K562 (cell line): ENCODE measurements at regions not wholly inside any gene's neighbourhood (a gene's known extent, or its start where the extent isn't known, plus 50 kb on each side); places are given as distances from the start of the nearest gene placed in this dataset.

Experiments
- ATF1 ChIP-seq, 2 experiments: fragments of 450-650 bp in 1 of 2; IDR thresholded peaks; 2 replicates each; pipeline ENCODE4 v1.6.1; 2016; ENCODE audit warnings: missing compliant biosample characterization in 1 of 2, missing genetic modification characterization in 1 of 2
- ATF7 ChIP-seq: fragments of 450-650 bp; IDR thresholded peaks from 2 replicates; pipeline ENCODE4 v1.7.1; 2014; ENCODE audit warnings: mild to moderate bottlenecking, moderate library complexity
- CCAR2 ChIP-seq: fragments of 200-400 bp; formaldehyde crosslinking; IDR thresholded peaks from 2 replicates; pipeline ENCODE4 v1.6.1; 2017; ENCODE audit warnings: mild to moderate bottlenecking, low read depth, low read length
- GABPB2 ChIP-seq: fragments of 250-450 bp; sonication (Bioruptor Pico); conservative IDR thresholded peaks from 2 replicates; pipeline ENCODE4 v1.5.1; 2021; ENCODE audit warnings: mild to moderate bottlenecking
- MAFK ChIP-seq: IDR thresholded peaks from 2 replicates; pipeline ENCODE4 v1.6.1; 2011; ENCODE audit warnings: low read length, improper control_type of control experiment
- PHF20 ChIP-seq: fragments of 450-650 bp; IDR thresholded peaks from 2 replicates; pipeline ENCODE4 v1.6.1; 2018; ENCODE audit not compliant: partially characterized antibody
- POLR2AphosphoS5 ChIP-seq: IDR thresholded peaks from 2 replicates; pipeline ENCODE4 v1.6.1; 2011; ENCODE audit warnings: mild to moderate bottlenecking, low read depth, low read length, moderate library complexity; ENCODE audit not compliant: control insufficient read depth, insufficient read depth
- SPI1 ChIP-seq: IDR thresholded peaks from 2 replicates; pipeline ENCODE4 v1.6.1; 2011; ENCODE audit warnings: low read depth, low read length, control low read depth, borderline replicate concordance
- SRSF1 ChIP-seq: fragments of 200-400 bp; formaldehyde crosslinking; IDR thresholded peaks from 2 replicates; pipeline ENCODE4 v1.6.1; 2017; ENCODE audit warnings: mild to moderate bottlenecking, low read depth, low read length, moderate library complexity
- TAF1 ChIP-seq: IDR thresholded peaks from 2 replicates; pipeline ENCODE4 v1.6.1; 2011; ENCODE audit warnings: mild to moderate bottlenecking, low read length, moderate library complexity; ENCODE audit not compliant: insufficient read depth, control insufficient read depth, severe bottlenecking; ENCODE audit errors: extremely low read depth
- ZNF311 ChIP-seq: fragments of 250-450 bp; sonication (Bioruptor Pico); IDR thresholded peaks from 2 replicates; pipeline ENCODE4 v1.4.0; 2020; ENCODE audit warnings: mild to moderate bottlenecking, moderate library complexity

DNA sequence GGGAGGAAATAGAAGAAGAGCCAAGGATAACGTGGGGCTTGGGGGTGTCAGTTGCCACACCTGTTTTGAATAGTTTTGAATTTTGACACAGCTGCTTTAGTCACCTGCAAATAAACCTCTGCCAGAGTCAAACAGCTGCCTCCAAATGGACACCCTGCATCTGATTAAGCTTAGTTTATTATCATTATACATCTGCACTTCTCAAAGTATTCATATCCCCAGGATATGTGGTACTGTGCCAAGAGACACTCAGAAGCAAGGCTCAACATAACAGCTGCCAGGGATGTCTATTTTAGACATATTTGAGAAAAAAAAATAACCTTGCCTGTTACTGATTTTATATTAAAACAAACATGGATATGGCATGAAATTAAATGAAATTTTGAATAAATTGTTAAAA, 122.5 kb upstream of the WDR75 start:
- TF ChIP-seq SRSF1 (no peak), PHF20 (no peak), ATF1 (CRISPR knock-in tag; IDR thresholded peaks at IDR 0.05) (no peak), ATF1 (tag; IDR thresholded peaks at IDR 0.05) (no peak), ATF7 (no peak), SPI1 (no peak), GABPB2 (CRISPR knock-in tag) (no peak), TAF1 (no peak), CCAR2 (no peak), MAFK (no peak), ZNF311 (CRISPR knock-in tag) (no peak), POLR2AphosphoS5 (no peak)
